ENCODE measurements at regions not wholly inside any gene's neighbourhood (a gene's known extent, or its start where the extent isn't known, plus 50 kb on each side); places are given as distances from the start of the nearest gene placed in this dataset.

- Histone ChIP-seq H3K9me3 (ENCODE audit: low read depth) (no peaks in the 10 kb centered on the region), H3K9ac (no peak overlapping the region), H2AFZ (replicated peaks) (no peak overlapping the region), H3K27me3 (no peaks in the 10 kb centered on the region), H3F3A (ENCODE audit: low read depth) (no peaks in the 10 kb centered on the region), H3K4me3 (no peak overlapping the region), H3K79me2 (ENCODE audit: low read depth) (no peaks in the 10 kb centered on the region), H4K20me1 (ENCODE audit: low read depth) (no peaks in the 10 kb centered on the region), H3K4me2 (no peak overlapping the region), H3K4me1 (peaks cover 6% of the 10 kb centered on the region), H3K27ac (no peak overlapping the region), H3K36me3 (no peaks in the 10 kb centered on the region)
- H3K27ac Mint-ChIP-seq = no peak overlapping the region
- peaks cover 2% of the 10 kb centered on the region for H3K9me3 Mint-ChIP-seq
- H3K4me3 Mint-ChIP-seq = no peak overlapping the region
- no peaks in the 10 kb centered on the region for H3K36me3 Mint-ChIP-seq
- no peaks in the 10 kb centered on the region for H3K27me3 Mint-ChIP-seq (ENCODE audit: insufficient read depth, low read depth)
- TF ChIP-seq, protein P1, sequence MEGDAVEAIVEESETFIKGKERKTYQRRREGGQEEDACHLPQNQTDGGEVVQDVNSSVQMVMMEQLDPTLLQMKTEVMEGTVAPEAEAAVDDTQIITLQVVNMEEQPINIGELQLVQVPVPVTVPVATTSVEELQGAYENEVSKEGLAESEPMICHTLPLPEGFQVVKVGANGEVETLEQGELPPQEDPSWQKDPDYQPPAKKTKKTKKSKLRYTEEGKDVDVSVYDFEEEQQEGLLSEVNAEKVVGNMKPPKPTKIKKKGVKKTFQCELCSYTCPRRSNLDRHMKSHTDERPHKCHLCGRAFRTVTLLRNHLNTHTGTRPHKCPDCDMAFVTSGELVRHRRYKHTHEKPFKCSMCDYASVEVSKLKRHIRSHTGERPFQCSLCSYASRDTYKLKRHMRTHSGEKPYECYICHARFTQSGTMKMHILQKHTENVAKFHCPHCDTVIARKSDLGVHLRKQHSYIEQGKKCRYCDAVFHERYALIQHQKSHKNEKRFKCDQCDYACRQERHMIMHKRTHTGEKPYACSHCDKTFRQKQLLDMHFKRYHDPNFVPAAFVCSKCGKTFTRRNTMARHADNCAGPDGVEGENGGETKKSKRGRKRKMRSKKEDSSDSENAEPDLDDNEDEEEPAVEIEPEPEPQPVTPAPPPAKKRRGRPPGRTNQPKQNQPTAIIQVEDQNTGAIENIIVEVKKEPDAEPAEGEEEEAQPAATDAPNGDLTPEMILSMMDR (IDR thresholded peaks at IDR 0.05) = no peak
- TF ChIP-seq EZH2 (IDR thresholded peaks at IDR 0.05) = no peak
- no peak for TF ChIP-seq EZH2phosphoT487 (IDR thresholded peaks at IDR 0.05)
- H3K4me1 Mint-ChIP-seq = no peaks in the 10 kb centered on the region
- no peak for DNase-seq (ENCODE audit: low spot score)
Observed at GRCh38 chr17:14498812-14499211, 197.9 kb downstream of the HS3ST3B1 start.

- no peaks in the 10 kb centered on the region for H4K20me1 ChIP-seq (ENCODE audit: low read depth)
- Mint-ChIP-seq H3K27ac (no peak overlapping the region), H3K4me3 (no peak overlapping the region), H3K36me3 (no peaks in the 10 kb centered on the region), H3K9me3 (peaks cover 2% of the 10 kb centered on the region), H3K27me3 (ENCODE audit: insufficient read depth, low read depth) (peaks cover 2% of the 10 kb centered on the region), H3K4me1 (no peaks in the 10 kb centered on the region)
- no peak overlapping the region for H3K9ac ChIP-seq
- H3F3A ChIP-seq (ENCODE audit: low read depth) = no peaks in the 10 kb centered on the region
- H2AFZ ChIP-seq (replicated peaks) = no peak overlapping the region
- no peak overlapping the region for H3K4me2 ChIP-seq
- TF ChIP-seq, protein P1 (IDR thresholded peaks at IDR 0.05) = no peak
- TF ChIP-seq EZH2phosphoT487 (IDR thresholded peaks at IDR 0.05) (no peak), EZH2 (IDR thresholded peaks at IDR 0.05) (no peak)
- H3K27ac ChIP-seq = no peak overlapping the region
- no peak overlapping the region for H3K4me3 ChIP-seq
- no peaks in the 10 kb centered on the region for H3K79me2 ChIP-seq (ENCODE audit: low read depth)
- no peaks in the 10 kb centered on the region for H3K4me1 ChIP-seq
- no peak for DNase-seq (ENCODE audit: low spot score)
- H3K27me3 ChIP-seq = no peaks in the 10 kb centered on the region
- no peaks in the 10 kb centered on the region for H3K9me3 ChIP-seq (ENCODE audit: low read depth)
- H3K36me3 ChIP-seq = no peaks in the 10 kb centered on the region
Observed at GRCh38 chr17:14494161-14494560, 193.3 kb downstream of the HS3ST3B1 start.

DNA sequence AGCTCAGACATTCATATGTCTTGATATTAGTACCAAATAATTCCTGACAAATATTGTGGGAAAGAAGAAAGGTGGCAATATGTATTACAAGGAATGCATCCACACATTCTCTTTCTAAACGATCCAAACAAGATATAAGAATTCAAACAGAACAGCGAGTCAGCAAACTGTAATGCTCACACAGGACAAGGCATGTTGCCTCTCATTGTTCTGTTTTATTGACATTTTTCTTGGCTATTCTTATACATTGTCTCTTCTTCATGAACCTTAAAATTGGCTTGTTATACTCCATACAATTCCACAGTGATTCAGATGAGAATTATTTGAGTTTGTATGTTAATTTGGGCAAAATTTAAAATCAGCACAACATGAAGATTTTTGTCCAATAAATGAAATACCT lies 189.1 kb downstream of the HS3ST3B1 start:
- no peaks in the 10 kb centered on the region for H3K79me2 ChIP-seq (ENCODE audit: low read depth)
- no peaks in the 10 kb centered on the region for H3K27me3 ChIP-seq
- H3K27ac ChIP-seq = no peak overlapping the region
- Mint-ChIP-seq H3K27me3 (ENCODE audit: insufficient read depth, low read depth) (peaks cover 8% of the 10 kb centered on the region), H3K4me3 (no peak overlapping the region), H3K27ac (no peak overlapping the region), H3K4me1 (no peaks in the 10 kb centered on the region), H3K9me3 (peaks cover 2% of the 10 kb centered on the region), H3K36me3 (no peaks in the 10 kb centered on the region)
- H3K4me1 ChIP-seq = no peaks in the 10 kb centered on the region
- no peak for DNase-seq (ENCODE audit: low spot score)
- no peak overlapping the region for H3K4me3 ChIP-seq
- no peak overlapping the region for H3K4me2 ChIP-seq
- no peaks in the 10 kb centered on the region for H3K36me3 ChIP-seq
- H2AFZ ChIP-seq (replicated peaks) = no peak overlapping the region
- no peaks in the 10 kb centered on the region for H4K20me1 ChIP-seq (ENCODE audit: low read depth)
- no peaks in the 10 kb centered on the region for H3K9me3 ChIP-seq (ENCODE audit: low read depth)
- no peak for TF ChIP-seq EZH2phosphoT487 (IDR thresholded peaks at IDR 0.05)
- TF ChIP-seq EZH2 (IDR thresholded peaks at IDR 0.05) = no peak
- TF ChIP-seq, protein P1 (IDR thresholded peaks at IDR 0.05) = no peak
- H3F3A ChIP-seq (ENCODE audit: low read depth) = no peaks in the 10 kb centered on the region
- no peak overlapping the region for H3K9ac ChIP-seq
